ENCODE measurements at regions not wholly inside any gene's neighbourhood (a gene's known extent, or its start where the extent isn't known, plus 50 kb on each side); places are given as distances from the start of the nearest gene placed in this dataset.
"Not testable (repeated sequence)": the region's sequence is repeated elsewhere in the genome, so short reads cannot be mapped to it uniquely, and the experiment has no call there.

DNA sequence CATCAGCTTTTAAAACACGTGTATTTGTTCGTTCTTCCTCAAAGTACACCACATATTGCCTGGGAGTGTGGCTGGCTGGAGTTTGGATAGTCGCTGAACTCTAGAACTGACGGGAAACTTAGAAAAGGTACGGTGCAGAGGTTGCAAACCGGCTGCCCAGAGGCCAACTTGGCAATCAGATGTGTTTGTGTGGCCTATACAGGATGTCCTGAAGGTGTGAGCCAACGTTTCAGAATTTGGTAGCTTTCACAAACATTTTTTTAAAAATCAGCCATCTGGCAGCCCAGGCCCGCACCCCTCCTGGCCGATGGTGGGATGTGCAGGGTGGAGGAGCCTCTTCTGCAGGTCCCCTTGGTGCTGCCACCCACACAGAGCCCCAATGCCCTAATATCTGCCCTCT lies 73.6 kb upstream of the SLC25A33 start:
- DNase-seq (ENCODE audit: low read depth in 2 of 2) = no peak

DNA sequence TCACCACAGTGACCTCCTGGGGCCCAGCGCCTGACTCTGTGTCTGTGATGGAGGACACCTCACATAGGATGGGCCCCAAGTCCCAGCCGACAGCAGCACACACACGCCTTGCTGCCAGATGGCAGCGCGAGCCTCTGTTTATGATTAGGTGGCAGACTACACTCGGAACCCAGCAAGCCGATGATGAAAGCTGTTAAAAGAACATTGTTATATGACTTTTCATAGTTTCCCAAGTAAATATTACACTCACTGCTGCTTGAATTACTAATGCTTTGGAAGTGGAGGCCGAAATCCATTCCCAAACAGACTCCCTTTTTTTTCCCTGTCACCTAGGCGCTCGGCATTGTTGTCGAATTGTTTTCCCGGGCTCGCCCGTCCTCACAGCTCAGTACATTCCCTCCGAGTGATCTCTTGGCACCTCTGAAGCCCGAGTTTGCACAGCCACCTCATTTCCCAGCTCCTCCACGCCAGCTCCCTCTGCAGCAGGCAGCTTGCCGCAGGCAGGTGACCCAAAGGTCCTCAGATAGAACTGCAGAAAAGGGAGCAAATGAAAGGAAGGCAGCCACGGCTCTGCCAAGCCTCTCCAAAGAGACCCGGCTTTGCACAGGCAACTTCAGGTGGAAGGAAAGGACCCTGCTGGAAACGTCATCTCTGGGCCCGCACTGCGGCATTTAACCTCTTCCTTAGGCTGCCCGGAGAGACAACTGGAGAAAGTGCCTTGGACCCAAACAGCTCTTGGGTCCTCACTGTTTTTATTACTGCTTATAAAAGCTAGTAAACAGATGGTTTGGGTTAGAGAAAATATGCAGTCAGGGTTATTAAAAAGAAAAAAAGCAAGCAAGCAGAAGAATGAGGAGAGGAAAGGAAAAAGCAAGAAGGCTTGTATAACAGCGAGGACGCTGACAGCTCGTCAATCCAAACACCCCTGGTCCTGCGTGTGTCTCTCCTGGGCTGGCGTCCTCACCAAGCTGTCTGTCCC lies 72.2 kb upstream of the SLC25A33 start:
- no peak for DNase-seq (ENCODE audit: low read depth in 2 of 2)

DNA sequence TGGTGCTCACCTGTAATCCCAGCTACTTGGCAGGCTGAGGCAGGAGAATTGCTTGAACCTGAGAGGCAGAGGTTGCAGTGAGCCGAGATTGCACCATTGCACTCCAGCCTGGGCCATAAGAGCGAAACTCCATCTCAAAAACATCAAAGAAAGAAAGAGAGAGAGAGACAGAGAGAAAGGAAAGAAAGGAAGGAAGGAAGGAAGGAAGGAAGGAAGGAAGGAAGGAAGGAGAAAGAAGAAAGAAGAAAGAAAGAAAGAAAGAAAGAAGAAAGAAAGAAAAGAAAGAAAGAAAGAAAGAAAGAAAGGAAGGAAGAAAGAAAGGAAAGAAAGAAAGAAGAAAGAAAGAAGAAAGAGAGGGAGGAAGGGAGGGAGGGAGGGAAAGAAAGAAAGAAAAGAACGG lies 69.4 kb upstream of the SLC25A33 start:
- DNase-seq (ENCODE audit: low read depth in 2 of 2) = not testable (repeated sequence)

DNA sequence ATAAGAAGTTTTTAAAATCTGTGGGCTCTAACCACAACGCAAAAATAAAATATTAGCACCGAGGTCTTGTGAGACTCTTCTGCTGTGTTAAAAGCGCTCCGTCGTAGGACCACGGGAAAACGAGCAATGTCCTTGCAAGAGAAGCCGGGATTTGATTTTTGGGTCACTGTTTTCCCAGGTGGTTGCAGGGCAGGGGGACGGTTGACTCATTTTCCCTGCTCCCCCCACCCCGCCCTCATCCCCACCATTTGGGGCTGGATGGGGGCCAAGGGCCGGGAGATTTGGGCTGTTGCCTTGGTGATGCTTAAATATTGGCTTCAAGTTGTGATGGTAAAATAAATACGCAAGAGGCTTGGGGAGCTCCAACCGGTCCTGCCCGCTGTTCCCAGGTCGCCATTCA lies 67.6 kb upstream of the SLC25A33 start:
- no peak for DNase-seq (ENCODE audit: low read depth in 2 of 2)

DNA sequence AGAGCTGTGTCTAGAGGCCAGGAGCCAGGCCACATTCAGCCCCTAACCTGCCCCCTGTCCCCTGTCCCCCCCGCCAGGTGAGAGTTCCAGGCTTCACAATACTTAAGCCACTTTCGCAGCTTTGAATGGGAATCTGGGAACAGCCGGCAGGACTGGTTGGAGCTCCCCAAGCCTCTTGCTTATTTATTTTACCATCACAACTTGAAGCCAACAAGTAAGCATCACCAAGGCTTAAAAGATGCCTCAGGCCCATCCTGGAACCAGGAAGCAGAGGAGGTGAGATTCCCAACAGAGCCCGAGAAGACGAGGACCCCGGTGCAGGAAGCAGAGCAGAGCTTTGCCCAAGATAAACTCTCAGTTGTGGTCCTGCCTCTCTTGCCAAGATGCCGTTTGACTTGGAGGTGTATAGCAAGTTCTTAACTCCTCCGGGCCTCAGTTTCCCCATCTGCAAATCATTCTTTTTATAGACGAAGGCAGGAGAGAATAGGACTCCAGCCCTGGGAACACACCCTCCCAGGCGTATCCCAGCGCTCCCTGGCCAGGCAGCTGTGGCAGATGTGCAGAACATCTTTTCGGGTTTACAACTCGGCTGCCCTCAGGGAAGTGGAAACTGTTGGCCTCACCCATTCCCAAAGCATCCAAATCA lies 66.8 kb upstream of the SLC25A33 start:
- no peak for DNase-seq (ENCODE audit: low read depth in 2 of 2)

DNA sequence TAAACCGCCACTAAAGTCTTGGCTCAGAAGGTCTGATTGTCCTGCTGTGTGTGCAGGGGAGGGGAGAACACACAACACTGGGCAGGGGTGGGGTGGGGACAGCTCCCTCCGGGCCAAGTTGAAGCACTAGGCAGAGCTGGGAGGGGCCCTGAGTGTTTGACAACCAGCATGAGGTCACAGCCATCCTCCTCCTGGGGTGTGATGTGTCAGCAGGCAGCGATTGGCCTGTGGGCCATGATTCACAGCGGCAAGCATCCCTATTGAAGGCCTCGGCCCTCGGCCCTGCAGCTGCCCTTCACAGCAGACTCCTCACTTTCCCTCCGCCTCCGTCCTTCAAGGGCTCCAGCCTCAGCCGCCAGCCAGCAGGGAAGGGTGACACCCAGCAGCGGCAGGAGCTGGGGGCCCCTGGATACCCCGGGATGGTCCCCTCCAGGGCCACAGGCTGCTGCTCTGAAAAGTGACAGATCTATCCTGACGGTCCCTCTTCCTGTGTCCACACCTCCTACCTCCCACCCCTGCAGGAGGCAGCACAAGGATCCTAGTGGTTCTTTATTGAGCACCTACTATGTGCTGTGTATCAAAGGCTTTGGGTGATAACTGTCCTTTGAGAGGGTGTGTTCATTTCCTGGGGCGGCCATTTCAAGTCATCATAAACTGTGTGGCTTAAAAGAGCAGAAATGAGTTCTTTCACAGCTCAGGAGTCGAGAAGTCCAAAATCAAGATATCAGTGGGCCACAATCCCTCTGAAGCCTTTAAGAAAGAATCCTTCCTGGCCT lies 66.0 kb upstream of the SLC25A33 start:
- DNase-seq (ENCODE audit: low read depth in 2 of 2) = no peak

DNA sequence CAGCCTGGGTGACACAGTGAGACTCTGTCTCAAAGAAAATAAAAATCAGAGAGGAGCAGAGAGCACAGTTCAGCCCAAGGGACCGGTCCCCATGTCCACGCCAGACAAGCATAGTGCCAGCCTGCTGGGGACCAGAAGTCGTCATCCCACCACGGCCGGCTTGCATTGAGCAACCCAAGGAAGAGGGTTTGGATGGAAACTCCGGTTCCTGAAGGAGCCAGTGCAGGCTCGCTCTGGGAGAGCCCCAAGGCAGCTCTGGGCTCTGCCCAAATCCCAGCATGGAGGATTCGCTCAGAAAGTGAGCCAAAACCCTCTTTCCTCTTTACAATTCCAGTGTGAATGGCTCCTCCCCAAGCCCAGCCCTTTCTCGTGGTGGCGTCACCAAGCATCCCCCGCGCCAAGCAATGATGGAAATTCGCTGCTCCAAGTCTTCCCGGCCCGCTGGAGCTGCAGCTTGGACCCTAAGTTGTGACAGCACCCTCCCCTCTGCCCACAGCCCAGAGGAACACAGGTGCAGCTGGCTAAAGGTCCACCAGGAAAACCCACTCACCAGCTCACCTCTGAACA lies 64.1 kb upstream of the SLC25A33 start:
- no peak for DNase-seq (ENCODE audit: low read depth in 2 of 2)

DNA sequence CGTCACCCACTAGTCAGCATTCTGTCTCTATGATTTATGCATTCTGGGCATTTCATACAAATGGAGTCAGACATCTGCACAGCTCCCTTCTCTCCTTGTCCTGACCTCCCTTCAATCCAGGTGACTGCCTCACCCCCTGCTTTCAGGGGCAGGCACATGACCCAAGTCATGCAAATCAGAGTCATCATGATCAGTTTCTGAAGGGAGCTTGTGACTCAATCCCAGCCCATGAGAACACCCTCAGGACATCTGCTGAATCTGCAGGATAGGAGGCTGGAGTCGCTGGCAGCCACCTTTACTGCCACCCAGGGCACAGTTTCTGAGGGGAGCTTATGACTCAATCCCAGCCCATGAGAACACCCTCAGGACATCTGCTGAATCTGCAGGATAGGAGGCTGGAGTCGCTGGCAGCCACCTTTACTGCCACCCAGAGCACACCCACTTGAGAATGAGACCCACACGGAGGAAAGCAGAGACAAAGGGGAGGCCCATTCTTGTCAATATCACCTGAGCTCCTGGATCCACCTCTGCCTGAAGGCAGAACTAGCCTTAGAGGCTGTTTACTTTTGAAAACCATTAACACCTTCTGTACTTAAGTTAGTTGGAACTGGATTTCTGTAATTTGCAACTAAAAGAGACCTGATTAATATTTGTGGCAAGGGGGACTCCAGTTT lies 62.3 kb upstream of the SLC25A33 start:
- DNase-seq (ENCODE audit: low read depth in 2 of 2) = no peak

DNA sequence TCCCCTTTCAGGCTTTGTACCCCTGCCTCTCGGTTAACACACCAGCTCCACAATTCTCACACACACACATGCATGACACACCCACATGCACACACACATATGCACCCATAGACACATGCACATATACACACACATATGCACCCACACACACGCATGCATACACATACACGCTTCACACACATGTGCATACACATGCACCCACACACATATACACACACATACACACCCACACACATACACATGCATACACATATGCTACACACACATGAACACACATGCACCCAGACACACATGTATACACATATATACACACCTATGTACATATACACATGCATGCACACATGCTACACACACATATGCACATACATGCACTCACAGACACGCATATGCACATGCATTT lies 61.7 kb upstream of the SLC25A33 start:
- no peak for DNase-seq (ENCODE audit: low read depth in 2 of 2)

DNA sequence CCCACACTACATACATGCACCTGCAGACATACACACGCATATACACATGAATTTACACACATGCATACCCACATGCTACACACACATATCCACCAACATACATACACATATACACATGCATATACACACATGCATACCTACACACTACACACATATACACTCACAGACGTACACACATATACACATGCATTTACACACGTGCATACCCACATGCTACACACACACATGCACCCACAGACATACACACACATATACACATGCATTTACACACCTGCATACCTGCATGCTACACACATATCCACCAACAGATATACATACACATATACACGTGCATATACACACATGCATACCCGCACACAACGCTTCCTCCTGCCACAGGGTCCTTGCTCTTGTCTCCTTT lies 61.2 kb upstream of the SLC25A33 start:
- DNase-seq (ENCODE audit: low read depth in 2 of 2) = no peak

DNA sequence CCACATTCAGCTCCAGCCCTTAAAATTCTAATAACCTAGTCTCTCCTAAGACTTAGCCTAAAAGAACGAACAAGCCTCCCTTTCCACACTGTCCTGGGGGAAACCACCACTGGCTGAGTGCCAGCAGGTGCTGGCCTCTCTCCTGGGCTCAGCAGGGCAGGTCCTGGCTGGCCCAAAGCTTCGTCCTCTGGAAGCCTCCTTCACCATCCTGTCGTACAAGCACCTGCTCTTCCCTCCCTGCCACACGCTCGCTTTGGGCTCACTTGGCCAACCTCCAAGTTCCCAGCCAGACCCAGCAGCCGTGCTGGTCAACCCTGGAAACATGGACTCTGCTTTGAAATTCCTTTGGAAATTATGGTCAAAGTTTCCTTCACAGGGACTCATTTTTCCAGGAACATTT lies 58.2 kb upstream of the SLC25A33 start:
- no peak for DNase-seq (ENCODE audit: low read depth in 2 of 2)

DNA sequence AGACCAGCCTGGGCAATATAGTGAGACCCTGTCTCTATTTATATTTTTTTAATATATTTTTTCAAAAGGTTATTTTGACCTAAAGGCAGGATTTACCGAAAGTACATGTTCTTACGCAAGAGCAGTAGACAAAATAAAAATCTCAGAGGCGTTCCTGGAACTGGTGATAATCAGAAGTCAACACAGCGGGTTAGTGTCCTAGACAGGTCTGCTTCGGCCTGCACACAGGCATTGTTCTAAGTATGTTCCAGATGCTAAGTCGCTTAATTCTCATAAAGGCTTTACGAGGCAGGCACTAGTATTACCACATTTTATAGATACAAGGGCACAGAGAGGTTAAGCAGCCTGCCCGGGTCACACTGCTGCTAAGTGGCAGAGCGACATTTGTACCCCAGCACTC lies 56.9 kb upstream of the SLC25A33 start:
- DNase-seq (ENCODE audit: low read depth in 2 of 2) = no peak

DNA sequence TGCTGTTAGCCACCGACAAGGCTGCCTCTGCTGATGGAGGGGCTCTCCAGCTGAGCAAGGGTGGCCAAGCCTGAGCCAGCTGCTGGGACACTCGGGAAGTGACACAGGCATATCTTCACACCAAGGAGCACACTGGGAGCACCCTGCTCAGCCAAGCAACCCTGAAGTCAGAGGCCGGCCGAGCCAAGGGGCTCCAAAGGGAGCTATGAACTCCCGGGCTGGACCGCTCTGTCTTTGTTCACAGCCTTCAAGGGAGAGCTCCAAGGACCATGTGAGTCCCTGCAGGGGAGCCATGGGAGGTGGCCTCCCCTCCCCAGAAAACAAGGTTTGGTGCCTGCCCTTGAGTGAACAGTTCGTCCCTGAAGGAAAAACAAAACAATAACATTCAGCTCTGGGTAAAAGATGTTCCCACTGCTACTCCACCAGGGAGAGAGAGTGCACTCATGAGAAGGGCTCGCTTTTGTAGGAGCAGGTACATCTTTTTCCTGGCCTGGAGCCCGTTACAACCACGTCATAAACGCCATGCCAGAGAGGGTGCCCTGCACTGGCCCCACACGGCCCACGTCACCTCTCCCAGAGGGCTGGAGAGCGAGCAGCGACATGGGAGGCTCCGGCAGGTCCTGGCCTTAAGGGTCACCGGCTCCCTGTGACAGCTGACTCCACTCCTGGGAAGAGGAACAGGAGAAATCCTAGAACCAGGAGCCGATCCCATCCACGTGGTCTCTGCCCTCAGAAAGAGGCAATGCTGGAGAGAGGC lies 56.3 kb upstream of the SLC25A33 start:
- no peak for DNase-seq (ENCODE audit: low read depth in 2 of 2)

DNA sequence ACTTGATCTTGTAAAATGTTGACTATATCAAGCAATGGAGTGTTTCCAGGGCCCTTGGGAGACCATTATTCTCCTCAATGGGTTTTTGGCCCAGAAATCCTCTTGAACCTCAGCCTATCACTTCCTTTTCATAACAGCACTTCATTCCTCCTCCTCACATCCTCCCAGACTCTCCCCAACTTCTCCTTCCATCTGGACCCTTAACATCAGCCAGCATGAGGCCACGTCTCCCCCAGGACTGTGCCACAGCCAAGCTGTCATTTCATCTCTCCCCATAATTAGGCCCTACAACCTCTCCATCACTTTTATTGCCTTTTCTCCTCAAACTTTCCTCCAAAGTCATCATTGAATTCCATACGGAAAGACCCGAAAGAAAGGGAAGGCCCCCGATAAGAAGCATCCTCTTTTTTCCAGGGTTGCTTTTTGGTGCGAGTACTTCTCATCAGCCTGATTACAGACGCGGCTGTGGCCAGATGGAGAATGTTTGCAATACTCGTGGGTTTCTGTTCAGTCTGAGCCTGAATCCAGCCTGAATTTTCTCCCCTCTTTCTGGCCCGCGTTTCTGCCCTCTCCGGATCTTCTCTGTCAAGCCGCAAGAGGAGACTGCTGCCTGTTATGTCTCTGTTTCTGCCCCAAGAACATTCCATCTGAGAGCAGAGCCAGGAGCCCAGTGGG lies 52.7 kb upstream of the SLC25A33 start:
- DNase-seq (ENCODE audit: low read depth in 2 of 2) = no peak
